Natural killer cell (primary cell): ENCODE measurements at regions not wholly inside any gene's neighbourhood (a gene's known extent, or its start where the extent isn't known, plus 50 kb on each side); places are given as distances from the start of the nearest gene placed in this dataset.

ENCODE experiments used
- ATAC-seq, 3 donors: fragments of 150-1000 bp in 2 of 3; fragments of 200-7000 bp in 1 of 3; cut with Tn5 transposase; 1 replicate in 1 of 3; 2 replicates in 2 of 3; pipeline ENCODE4 v1.10.0; 2021; ENCODE audit warnings: mild to moderate bottlenecking in 2 of 3, moderate library complexity in 2 of 3
- DNase-seq, 2 donors: peaks; one replicate each; pipeline versions ENCODE4 v3.0.0 to v3.0.0-alpha.2; 2013 to 2021; ENCODE audit warnings: mixed read lengths in 1 of 2
- H3K27ac ChIP-seq: one replicate; pipeline ENCODE4 v1.5.1; 2013; ENCODE audit warnings: mild to moderate bottlenecking, low read length
- H3K27me3 ChIP-seq: one replicate; pipeline ENCODE4 v1.6.1; 2013; ENCODE audit warnings: low read length; ENCODE audit not compliant: control insufficient read depth, insufficient read depth
- H3K36me3 ChIP-seq: one replicate; pipeline ENCODE4 v1.6.1; 2013; ENCODE audit warnings: low read length; ENCODE audit not compliant: control insufficient read depth, insufficient read depth
- H3K4me1 ChIP-seq: one replicate; pipeline ENCODE4 v1.6.1; 2013; ENCODE audit warnings: low read length; ENCODE audit not compliant: control insufficient read depth, insufficient read depth
- H3K4me3 ChIP-seq: one replicate; pipeline ENCODE4 v1.5.1; 2013; ENCODE audit warnings: low read length
- H3K9me3 ChIP-seq: one replicate; pipeline ENCODE4 v1.6.1; 2013; ENCODE audit warnings: low read length; ENCODE audit not compliant: control insufficient read depth, insufficient read depth
- H3K27ac Mint-ChIP-seq, 2 donors: one replicate each; pipeline ENCODE4 v1.8.0; 2022; ENCODE audit warnings: mild to moderate bottlenecking in 2 of 2, mixed read lengths in 2 of 2, moderate library complexity in 1 of 2
- H3K27me3 Mint-ChIP-seq, 2 donors: one replicate each; pipeline ENCODE4 v1.8.0; 2022; ENCODE audit warnings: low read depth in 2 of 2, mixed read lengths in 2 of 2
- H3K36me3 Mint-ChIP-seq: one replicate; pipeline ENCODE4 v1.8.0; 2022; ENCODE audit warnings: mixed read lengths
- H3K4me1 Mint-ChIP-seq, 2 donors: one replicate each; pipeline ENCODE4 v1.8.0; 2022; ENCODE audit warnings: mixed read lengths in 2 of 2
- H3K4me3 Mint-ChIP-seq: one replicate; pipeline ENCODE4 v1.8.0; 2022; ENCODE audit warnings: mild to moderate bottlenecking, moderate library complexity, mixed read lengths
- H3K9me3 Mint-ChIP-seq, 2 donors: one replicate each; pipeline ENCODE4 v1.8.0; 2022; ENCODE audit warnings: mixed read lengths in 2 of 2
- CTCF ChIP-seq: fragments of 200-600 bp; IDR thresholded peaks from one replicate; pipeline ENCODE4 v1.8.0; 2022; ENCODE audit warnings: antibody characterized with exemption
- WGBS: methylation state at CpG from one replicate; pipeline ENCODE4 v1.1.7; 2013; ENCODE audit warnings: missing lambda C conversion rate; ENCODE audit not compliant: insufficient coverage; 5-methylcytosine and 5-hydroxymethylcytosine counted together
- intact Hi-C: fragments of 100-400 bp; cut with micrococcal nuclease; formaldehyde crosslinking; loops from one replicate; pipeline ENCODE4 v1.14.2; 2022

DNA sequence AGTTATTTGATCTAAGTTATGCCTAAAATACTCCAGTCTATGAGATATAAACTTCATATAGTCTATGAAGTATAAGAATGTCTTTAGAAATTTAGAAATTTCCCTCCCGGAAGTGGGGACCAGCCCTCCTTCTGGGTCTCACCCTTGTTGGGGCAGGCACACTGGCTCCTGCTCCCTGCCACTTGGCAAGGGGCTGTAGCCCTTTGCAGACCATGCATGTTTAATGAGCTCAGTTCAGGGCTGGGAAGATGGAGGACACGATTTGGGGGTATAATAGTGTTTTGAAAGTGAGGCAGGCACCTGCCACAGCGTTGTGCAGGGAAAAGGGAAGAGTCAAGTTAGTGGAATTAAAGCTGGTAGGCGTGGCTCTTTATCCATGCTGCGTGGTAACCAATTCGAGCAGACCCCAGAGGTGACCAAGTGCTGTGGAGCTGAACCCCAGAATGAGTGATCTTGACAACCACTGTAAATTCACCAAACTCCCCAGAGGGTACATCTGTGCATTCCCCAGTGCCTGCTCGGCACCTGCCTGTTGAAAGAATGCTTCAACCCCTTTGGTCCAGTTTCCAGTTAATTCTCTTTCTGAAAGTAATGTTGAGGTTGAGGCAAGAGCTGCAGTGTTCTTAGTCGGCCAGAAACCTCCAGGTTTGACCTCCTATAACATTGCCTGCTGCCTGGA lies 79.6 kb downstream of the DOP1B start:
- Histone ChIP-seq H3K4me1 (no peaks in the 10 kb centered on the region), H3K27ac (no peak overlapping the region), H3K27me3 (no peaks in the 10 kb centered on the region), H3K36me3 (peaks cover 34% of the 10 kb centered on the region), H3K4me3 (no peak overlapping the region), H3K9me3 (no peaks in the 10 kb centered on the region)
- intact Hi-C loops, result no loop called here
- Mint-ChIP-seq H3K27ac (no peak overlapping the region), H3K36me3 (no peaks in the 10 kb centered on the region), H3K27me3 (no peaks in the 10 kb centered on the region), H3K4me1 (peaks cover 6 to 9% of the 10 kb centered on the region in 2 donors), H3K9me3 (no peaks in the 10 kb centered on the region), H3K4me3 (no peak overlapping the region)
- WGBS, result 76% methylated on average over 6 of the region's 8 CpGs
- DNase-seq (no peak), ATAC-seq (no peak)
- no peak for TF ChIP-seq CTCF

DNA sequence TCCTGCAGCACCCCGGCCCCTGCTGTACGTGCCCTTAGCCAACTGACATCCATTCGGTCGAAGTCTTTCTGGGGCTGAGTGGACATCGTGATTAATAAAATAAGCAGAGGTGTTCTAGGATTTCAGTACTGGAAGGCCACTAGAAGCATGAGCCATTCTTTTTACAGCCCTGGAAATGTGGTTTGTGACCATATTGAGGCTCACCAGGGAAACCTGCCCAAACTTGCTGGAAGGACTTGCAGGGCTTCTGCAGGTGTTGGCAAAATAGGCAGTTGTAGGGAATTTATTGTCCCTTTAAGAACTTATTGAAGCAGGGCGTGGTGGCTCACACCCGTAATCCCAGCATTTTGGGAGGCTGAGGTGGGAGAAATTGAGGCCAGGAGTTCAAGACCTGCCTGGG lies 80.8 kb downstream of the DOP1B start:
- Mint-ChIP-seq H3K36me3 (no peaks in the 10 kb centered on the region), H3K4me1 (peaks cover 6 to 9% of the 10 kb centered on the region in 2 donors), H3K27ac (no peak overlapping the region), H3K27me3 (no peaks in the 10 kb centered on the region), H3K4me3 (no peak overlapping the region), H3K9me3 (no peaks in the 10 kb centered on the region)
- no peak for ATAC-seq
- TF ChIP-seq CTCF, result no peak
- peaks cover 27% of the 10 kb centered on the region for H3K36me3 ChIP-seq
- no peaks in the 10 kb centered on the region for H3K27me3 ChIP-seq
- WGBS, result 98% methylated on average over 7 of the region's 7 CpGs
- H3K4me1 ChIP-seq, result no peaks in the 10 kb centered on the region
- H3K27ac ChIP-seq, result no peak overlapping the region
- intact Hi-C loops, result no loop called here
- H3K4me3 ChIP-seq, result no peak overlapping the region
- no peaks in the 10 kb centered on the region for H3K9me3 ChIP-seq
- no peak for DNase-seq

DNA sequence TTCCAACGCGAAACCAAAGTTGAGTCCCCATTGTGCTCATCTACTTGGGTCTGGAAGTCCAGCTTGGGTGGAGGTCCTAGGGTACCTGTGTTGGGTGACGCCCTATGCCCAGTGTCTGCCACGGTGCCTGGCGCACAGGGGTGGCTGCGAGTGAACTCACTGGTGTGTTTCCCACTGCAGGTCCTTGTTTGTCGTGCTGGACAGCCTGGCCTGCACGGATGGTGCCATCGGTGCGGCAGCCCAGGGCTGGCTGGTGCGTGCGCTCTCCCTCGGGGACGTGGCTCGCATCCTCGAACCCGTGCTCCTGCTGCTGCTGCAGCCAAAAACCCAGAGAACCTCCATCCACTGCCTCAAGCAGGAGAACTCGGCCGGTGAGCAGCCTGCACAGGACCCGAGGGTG lies 80.4 kb upstream of the MORC3 start:
- ATAC-seq (no peak), DNase-seq (no peak)
- H3K27me3 ChIP-seq, result no peaks in the 10 kb centered on the region
- no peak overlapping the region for H3K27ac ChIP-seq
- 95% methylated on average over 20 of the region's 20 CpGs for WGBS
- no peak overlapping the region for H3K4me3 Mint-ChIP-seq
- peaks cover under 1 to 4% of the 10 kb centered on the region in 2 donors for H3K4me1 Mint-ChIP-seq
- intact Hi-C loops, result no loop called here
- H3K36me3 ChIP-seq, result peaks cover 17% of the 10 kb centered on the region
- no peaks in the 10 kb centered on the region for H3K9me3 ChIP-seq
- H3K27me3 Mint-ChIP-seq, result no peaks in the 10 kb centered on the region
- no peak overlapping the region for H3K4me3 ChIP-seq
- no peak for TF ChIP-seq CTCF
- H3K27ac Mint-ChIP-seq, result no peak overlapping the region
- no peaks in the 10 kb centered on the region for H3K36me3 Mint-ChIP-seq
- no peaks in the 10 kb centered on the region for H3K4me1 ChIP-seq
- no peaks in the 10 kb centered on the region for H3K9me3 Mint-ChIP-seq

GRCh38 chr21:36241717-36242116 lies 78.3 kb upstream of the MORC3 start:
- peaks cover 0 to 4% of the 10 kb centered on the region in 2 donors for H3K4me1 Mint-ChIP-seq
- no peaks in the 10 kb centered on the region for H3K36me3 Mint-ChIP-seq
- Histone ChIP-seq H3K4me3 (no peak overlapping the region), H3K27me3 (no peaks in the 10 kb centered on the region), H3K9me3 (no peaks in the 10 kb centered on the region), H3K4me1 (no peaks in the 10 kb centered on the region), H3K27ac (no peak overlapping the region), H3K36me3 (peaks cover 34% of the 10 kb centered on the region)
- no peak overlapping the region for H3K4me3 Mint-ChIP-seq
- TF ChIP-seq CTCF, result no peak
- DNase-seq (no peak), ATAC-seq (no peak)
- intact Hi-C loops, result no loop called here
- WGBS, result 92% methylated on average over 2 of the region's 3 CpGs
- H3K9me3 Mint-ChIP-seq, result no peaks in the 10 kb centered on the region
- no peak overlapping the region for H3K27ac Mint-ChIP-seq
- no peaks in the 10 kb centered on the region for H3K27me3 Mint-ChIP-seq
